Hematopoietic multipotent progenitor cell treated with erythropoietin and hydrocortisone succinate and interleukin-3 and kit ligand, for 4 days (in vitro differentiated cells): ENCODE measurements at regions not wholly inside any gene's neighbourhood (a gene's known extent, or its start where the extent isn't known, plus 50 kb on each side); places are given as distances from the start of the nearest gene placed in this dataset.
A peak's percentile ranks its signal among the peaks of the same experiment; 100 is the strongest.
"Not testable (repeated sequence)": the region's sequence is repeated elsewhere in the genome, so short reads cannot be mapped to it uniquely, and the experiment has no call there.

ENCODE experiments used
- DNase-seq: peaks from one replicate; pipeline ENCODE4 v3.0.0-alpha.2; 2015

DNA sequence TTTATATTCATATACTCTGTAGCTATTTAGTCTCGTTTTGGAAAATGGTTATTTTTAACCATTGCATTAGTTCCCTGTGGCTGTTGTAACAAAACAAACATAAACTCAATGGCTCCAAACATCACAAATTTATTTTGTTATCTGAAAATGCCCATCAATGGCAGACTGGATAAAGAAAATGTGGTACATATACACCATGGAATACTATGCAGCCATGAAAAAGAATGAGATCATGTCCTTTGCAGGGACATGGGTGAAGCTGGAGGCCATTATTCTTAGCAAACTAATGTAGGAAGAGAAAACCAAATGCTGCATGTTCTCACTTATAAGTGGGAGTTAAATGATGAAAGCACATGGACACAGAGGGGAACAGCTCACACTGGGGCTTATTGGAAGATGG lies 938.7 kb downstream of the NLGN4X start:
- DNase-seq = not testable (repeated sequence)

- DNase-seq = no peak
Measured at GRCh38 chrX:5278908-5279307, 949.8 kb downstream of the NLGN4X start.

- DNase-seq = no peak
Measured at GRCh38 chrX:5265324-5265850, 963.3 kb downstream of the NLGN4X start.

DNA sequence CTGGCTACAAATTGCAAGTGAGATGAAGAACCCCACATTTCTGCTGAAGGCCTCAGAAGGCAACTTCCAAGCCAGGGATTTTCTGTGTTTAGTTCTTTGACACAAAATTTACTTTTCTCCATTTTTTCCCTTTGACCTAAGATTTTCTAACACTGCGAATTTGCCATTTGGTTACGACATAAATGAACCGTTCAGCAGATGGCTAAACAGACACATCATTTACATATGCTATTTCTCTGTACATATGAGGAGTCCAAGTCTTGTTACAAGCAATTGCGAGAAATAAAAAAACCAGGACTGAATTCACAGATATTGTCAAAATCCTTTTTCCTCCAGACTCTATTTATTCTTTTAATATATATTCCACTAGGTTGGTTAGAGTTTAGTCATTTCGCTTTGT lies 978.6 kb downstream of the NLGN4X start:
- no peak for DNase-seq

GRCh38 chrX:5242091-5242790 lies 986.4 kb downstream of the NLGN4X start:
- no peak for DNase-seq

DNA sequence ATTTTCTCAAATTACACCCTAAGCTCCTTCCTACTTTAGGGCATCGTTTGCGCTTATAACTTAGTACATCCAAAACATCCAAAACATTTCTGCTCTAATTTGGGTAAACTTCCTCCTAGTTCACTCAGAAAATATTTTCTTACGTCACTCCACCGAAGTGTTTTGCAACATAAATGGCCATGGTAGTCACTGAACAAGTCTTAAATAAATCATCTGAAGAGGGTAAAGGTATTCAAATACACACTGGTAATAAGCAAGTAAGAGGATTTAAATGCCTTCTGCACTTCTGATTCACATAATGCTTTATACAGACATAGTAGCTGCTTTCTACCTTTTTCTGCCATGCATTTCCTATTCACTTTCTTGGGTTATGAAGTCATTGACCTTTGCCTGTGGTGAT lies 991.9 kb downstream of the NLGN4X start:
- DNase-seq = no peak

GRCh38 chrX:5236096-5236495 lies 992.6 kb downstream of the NLGN4X start:
- DNase-seq = peak; percentile 9

DNA sequence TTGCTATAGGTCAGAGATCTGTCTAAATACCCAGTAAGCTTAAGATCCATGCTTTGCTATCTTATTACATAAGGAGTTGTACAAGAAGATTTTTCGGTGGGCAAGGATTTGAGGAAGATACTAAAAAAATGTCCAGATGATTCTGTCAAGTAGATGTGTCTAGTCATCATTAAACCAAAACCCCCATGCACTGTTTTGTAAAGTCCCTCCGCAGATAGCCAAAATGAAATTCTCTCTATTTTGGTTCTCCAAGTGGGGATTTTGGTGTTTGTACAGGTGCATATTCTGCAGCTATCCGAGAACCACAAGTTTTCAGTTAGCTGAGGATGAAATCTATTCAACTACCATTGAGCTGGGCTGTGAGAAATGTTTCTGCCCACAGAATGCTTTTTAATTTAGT lies 994.8 kb downstream of the NLGN4X start:
- no peak for DNase-seq

- no peak for DNase-seq
Measured at GRCh38 chrX:5220421-5220820, 1008.2 kb downstream of the NLGN4X start.

- DNase-seq = no peak
Measured at GRCh38 chrX:5194806-5195205, 1033.9 kb downstream of the NLGN4X start.

DNA sequence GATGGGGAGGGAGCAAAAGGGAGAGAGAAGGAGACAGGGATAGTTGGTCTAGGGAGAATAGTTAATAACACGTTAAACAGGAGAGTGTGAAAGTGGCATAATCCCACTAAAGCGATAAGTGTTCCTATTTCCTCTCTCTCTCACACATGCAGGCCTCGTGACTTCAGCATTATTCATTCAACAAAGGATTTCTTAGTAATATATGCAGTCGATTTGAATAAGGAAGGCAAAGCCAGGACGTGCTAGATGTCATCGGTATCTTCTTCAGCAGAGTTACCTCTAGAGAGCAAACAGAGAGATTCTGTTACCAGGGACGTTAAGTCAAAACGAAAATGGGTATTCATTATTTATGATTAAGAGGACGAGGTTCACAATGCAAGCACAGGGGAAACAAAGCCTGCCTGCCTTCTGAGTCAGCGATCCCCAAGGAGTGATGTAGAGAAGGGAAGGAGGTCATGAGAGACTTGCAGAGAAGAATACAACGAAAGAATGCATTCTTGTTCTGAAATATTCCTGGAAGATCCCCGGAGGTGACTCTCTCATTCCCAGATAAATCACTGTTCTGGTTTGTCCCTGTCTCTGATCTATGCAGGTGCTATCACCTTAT lies 1048.4 kb downstream of the NLGN4X start:
- DNase-seq = no peak

DNA sequence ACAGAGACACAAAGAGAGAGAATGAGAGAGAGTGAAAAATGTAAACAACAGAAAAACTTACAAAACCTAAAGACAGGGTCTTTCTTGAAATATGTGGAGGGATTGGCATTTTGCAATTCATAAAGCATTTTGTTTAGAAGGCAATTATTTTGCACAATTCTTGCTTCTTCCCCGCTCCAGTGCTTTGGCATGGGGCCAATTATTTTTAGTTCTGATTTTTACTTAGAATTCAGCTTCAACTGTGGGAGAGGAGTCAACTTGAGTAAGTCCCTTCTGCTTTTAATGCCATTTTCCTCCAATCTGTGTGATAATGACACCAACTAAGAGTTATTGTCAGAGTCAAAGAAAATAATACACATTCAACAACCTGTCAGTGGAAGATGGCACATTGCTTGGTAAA lies 1051.9 kb downstream of the NLGN4X start:
- no peak for DNase-seq

GRCh38 chrX:5163663-5164062 lies 1065.0 kb downstream of the NLGN4X start:
- no peak for DNase-seq

DNA sequence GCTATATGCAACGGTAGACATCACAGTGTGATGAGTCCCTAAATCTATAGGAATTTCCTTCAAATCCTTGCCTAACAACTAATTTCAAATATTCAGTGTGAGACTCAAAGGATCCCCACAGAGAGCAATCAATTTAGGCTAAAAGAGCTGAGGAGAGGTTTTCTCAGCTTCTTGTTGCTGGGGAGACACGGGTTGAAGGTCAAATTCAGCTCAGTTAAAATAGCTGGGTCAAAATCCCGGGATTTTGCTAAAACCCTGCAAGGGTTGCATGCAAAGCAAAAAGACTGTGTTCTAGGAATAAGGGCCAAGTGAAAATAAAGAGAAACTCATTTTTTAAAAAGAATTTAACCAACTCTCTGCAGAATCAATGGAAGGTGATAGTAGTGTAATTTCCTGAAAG lies 1073.4 kb downstream of the NLGN4X start:
- no peak for DNase-seq

- DNase-seq = no peak
Measured at GRCh38 chrX:5145957-5146356, 1082.7 kb downstream of the NLGN4X start.

- no peak for DNase-seq
Measured at GRCh38 chrX:5142644-5143043, 1086.0 kb downstream of the NLGN4X start.

- DNase-seq = no peak
Measured at GRCh38 chrX:5122181-5122678, 1106.4 kb downstream of the NLGN4X start.

DNA sequence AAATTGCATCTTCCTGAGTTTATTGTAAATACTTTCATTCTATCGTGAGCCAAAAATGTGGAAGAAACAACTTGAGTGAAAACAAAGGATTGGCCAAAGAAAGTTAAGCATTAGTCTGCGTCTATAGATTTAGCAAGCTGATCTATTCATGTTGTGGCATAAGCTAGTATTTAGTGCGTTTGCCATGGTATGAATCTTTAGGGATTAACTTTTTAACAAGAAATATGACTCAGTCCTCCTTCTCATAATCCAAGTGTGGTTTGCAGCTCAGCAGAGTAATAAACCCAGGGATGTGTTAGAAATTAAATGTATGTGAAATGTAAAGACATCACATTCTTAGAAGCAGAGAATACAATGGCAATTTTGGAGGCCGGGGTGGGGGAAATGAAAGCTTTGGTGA lies 1110.9 kb downstream of the NLGN4X start:
- no peak for DNase-seq

DNA sequence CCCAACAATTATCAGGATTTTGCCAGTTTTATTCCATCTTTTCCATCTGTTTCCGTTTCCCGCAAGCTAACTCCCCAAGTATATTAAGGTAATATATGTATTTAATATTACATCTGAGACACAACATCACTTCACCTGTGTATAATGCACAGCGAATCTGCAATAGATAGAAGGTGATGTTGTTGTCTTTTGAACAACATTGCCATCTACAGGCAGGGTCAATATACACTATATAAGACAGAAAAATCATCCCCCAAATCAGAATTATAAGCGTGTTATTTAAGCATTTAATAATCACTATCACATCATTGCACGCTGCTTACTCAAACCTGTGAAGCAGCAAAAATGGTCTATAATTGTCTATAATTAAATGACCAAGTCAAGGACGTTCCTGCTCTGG lies 1115.5 kb downstream of the NLGN4X start:
- peak; percentile 59 for DNase-seq

DNA sequence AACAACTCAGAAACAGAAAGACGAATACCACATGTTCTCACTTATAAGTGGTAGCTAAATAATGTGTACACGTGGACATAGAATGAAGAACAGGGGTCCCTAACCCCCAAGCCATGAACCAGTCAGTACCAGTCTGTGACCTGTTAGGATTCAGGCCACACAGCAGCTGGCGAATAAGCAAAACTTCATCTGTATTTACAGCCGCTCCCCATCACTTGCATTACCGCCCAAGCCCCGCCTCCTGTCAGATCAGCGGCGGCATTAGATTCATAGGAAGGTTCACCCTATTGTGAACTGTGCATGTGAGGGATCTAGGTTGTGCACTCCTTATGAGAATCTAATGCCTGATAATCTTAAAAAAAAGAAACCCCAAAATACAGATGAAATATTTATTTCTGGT lies 1128.7 kb downstream of the NLGN4X start:
- no peak for DNase-seq

DNA sequence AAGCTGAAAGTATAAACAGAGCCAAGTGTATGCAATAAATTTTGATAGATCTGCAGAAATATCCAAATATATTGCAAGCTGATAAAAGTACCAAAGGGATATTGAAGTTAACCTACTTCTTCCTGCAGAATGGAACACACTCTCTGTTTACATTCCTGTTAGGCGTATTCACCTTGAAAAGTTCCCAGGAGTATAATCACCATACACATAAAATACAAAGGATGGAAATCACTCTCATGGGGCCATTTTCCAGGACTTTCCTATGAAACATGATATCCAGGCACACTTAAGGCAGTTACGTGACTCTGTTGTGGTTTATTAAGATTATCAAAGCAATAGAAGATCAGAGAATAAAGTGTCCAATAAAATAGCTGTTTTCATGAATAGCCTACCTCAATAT lies 1142.3 kb downstream of the NLGN4X start:
- DNase-seq = no peak

- DNase-seq = no peak
Measured at GRCh38 chrX:5084279-5084678, 1144.4 kb downstream of the NLGN4X start.

DNA sequence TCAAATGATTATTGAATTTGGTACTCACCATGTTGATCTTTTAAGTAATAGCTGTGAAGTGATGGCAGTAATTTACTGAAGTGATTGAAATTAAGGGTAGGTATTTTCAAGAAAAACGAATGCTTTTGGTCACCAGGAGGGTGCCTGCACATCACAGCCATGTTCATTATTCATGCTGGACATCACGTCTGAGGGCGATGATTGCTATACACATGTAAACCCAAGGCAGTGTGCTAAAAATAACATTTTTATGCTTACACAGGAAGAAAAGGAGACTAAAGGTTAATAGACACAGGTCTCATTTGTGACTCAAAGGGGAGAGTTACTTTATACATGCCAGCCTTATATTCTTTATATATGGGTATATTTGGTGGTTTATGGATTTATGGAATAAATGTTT lies 1146.0 kb downstream of the NLGN4X start:
- DNase-seq = no peak

- no peak for DNase-seq
Measured at GRCh38 chrX:5080791-5081190, 1147.9 kb downstream of the NLGN4X start.

GRCh38 chrX:5068550-5068949 lies 1160.1 kb downstream of the NLGN4X start:
- no peak for DNase-seq
